ENCODE measurements at regions not wholly inside any gene's neighbourhood (a gene's known extent, or its start where the extent isn't known, plus 50 kb on each side); places are given as distances from the start of the nearest gene placed in this dataset.

- H4K20me1 ChIP-seq (ENCODE audit: control insufficient read depth, extremely low read depth, insufficient read depth, low read length): no peaks in the 10 kb centered on the region
- H3K4me3 ChIP-seq (ENCODE audit: control insufficient read depth in 2 of 3, extremely low read depth in 1 of 3, insufficient read depth in 2 of 3, low read depth in 1 of 3, low read length in 3 of 3): no peak overlapping the region
- DNase-seq (ENCODE audit: low read depth, low spot score): no peak
- no peak overlapping the region for H3K4me2 ChIP-seq (ENCODE audit: control insufficient read depth, extremely low read depth, insufficient read depth, low read depth, low read length)
- H3K27me3 ChIP-seq (ENCODE audit: control insufficient read depth, extremely low read depth, insufficient read depth, low read length): no peaks in the 10 kb centered on the region
- no peak overlapping the region for H3K9ac ChIP-seq (ENCODE audit: control insufficient read depth, extremely low read depth, insufficient read depth, low read length)
- TF ChIP-seq CTCF (optimal IDR thresholded peaks at IDR 0.05 in 1 of 3, IDR thresholded peaks at IDR 0.05 in 1 of 3, conservative IDR thresholded peaks at IDR 0.05 in 1 of 3; ENCODE audit: extremely low read depth in 1 of 3, insufficient read depth in 2 of 3, low read length in 3 of 3): no peak
- TF ChIP-seq EZH2 (IDR thresholded peaks at IDR 0.05; ENCODE audit: low read length): no peak
- H3K9me1 ChIP-seq (ENCODE audit: control insufficient read depth, extremely low read depth, insufficient read depth, low read length): no peaks in the 10 kb centered on the region
- no peaks in the 10 kb centered on the region for H3K36me3 ChIP-seq (ENCODE audit: control insufficient read depth in 2 of 2, extremely low read depth in 1 of 2, insufficient read depth in 2 of 2, low read length in 2 of 2)
- H2AFZ ChIP-seq (ENCODE audit: control insufficient read depth, low read length): no peak overlapping the region
- no peaks in the 10 kb centered on the region for H3K79me2 ChIP-seq (ENCODE audit: control insufficient read depth, insufficient read depth, low read length)
- no peaks in the 10 kb centered on the region for H3K9me3 ChIP-seq (ENCODE audit: control insufficient read depth, low read depth, low read length)
- H3K27ac ChIP-seq (ENCODE audit: control insufficient read depth, insufficient read depth, low read length): no peak overlapping the region
- no peak for FAIRE-seq
- dilution Hi-C loops (cut with MboI; ENCODE audit: extremely low pct_ligation_motif_present, low sequenced_read_pairs): no loop called here
- no peaks in the 10 kb centered on the region for H3K4me1 ChIP-seq (ENCODE audit: control insufficient read depth, extremely low read depth, insufficient read depth, low read length)
These were observed 823.8 kb upstream of the CA10 start for GRCh38 chr17:52982331-52982730.

GRCh38 chr17:52979921-52980320, 821.4 kb upstream of the CA10 start:
- Histone ChIP-seq H3K4me1 (ENCODE audit: control insufficient read depth, extremely low read depth, insufficient read depth, low read length) (no peaks in the 10 kb centered on the region), H3K27me3 (ENCODE audit: control insufficient read depth, extremely low read depth, insufficient read depth, low read length) (no peaks in the 10 kb centered on the region), H2AFZ (ENCODE audit: control insufficient read depth, low read length) (no peak overlapping the region), H3K9ac (ENCODE audit: control insufficient read depth, extremely low read depth, insufficient read depth, low read length) (no peak overlapping the region), H3K9me3 (ENCODE audit: control insufficient read depth, low read depth, low read length) (no peaks in the 10 kb centered on the region), H4K20me1 (ENCODE audit: control insufficient read depth, extremely low read depth, insufficient read depth, low read length) (no peaks in the 10 kb centered on the region), H3K4me2 (ENCODE audit: control insufficient read depth, extremely low read depth, insufficient read depth, low read depth, low read length) (no peak overlapping the region), H3K79me2 (ENCODE audit: control insufficient read depth, insufficient read depth, low read length) (no peaks in the 10 kb centered on the region), H3K36me3 (ENCODE audit: control insufficient read depth in 2 of 2, extremely low read depth in 1 of 2, insufficient read depth in 2 of 2, low read length in 2 of 2) (no peaks in the 10 kb centered on the region), H3K4me3 (ENCODE audit: control insufficient read depth in 2 of 3, extremely low read depth in 1 of 3, insufficient read depth in 2 of 3, low read depth in 1 of 3, low read length in 3 of 3) (no peak overlapping the region), H3K27ac (ENCODE audit: control insufficient read depth, insufficient read depth, low read length) (no peak overlapping the region), H3K9me1 (ENCODE audit: control insufficient read depth, extremely low read depth, insufficient read depth, low read length) (no peaks in the 10 kb centered on the region)
- DNase-seq (ENCODE audit: low read depth, low spot score) (no peak), FAIRE-seq (no peak)
- dilution Hi-C loops (cut with MboI; ENCODE audit: extremely low pct_ligation_motif_present, low sequenced_read_pairs): no loop called here
- TF ChIP-seq EZH2 (IDR thresholded peaks at IDR 0.05; ENCODE audit: low read length) (no peak), CTCF (optimal IDR thresholded peaks at IDR 0.05 in 1 of 3, IDR thresholded peaks at IDR 0.05 in 1 of 3, conservative IDR thresholded peaks at IDR 0.05 in 1 of 3; ENCODE audit: extremely low read depth in 1 of 3, insufficient read depth in 2 of 3, low read length in 3 of 3) (no peak)
